Endothelial cell of umbilical vein (primary cell): ENCODE measurements at regions not wholly inside any gene's neighbourhood (a gene's known extent, or its start where the extent isn't known, plus 50 kb on each side); places are given as distances from the start of the nearest gene placed in this dataset.

Source experiments
- BruUV-seq: library from RNA; stranded (reverse); fragments of 400-500 nt; replicated peaks from 2 replicates; lab custom pipeline; 2021; lab: Mats Ljungman, UMichigan
- CTCF ChIA-PET: fragments of 300-600, 350-600 bp; sonication (Branson Sonifier 250); formaldehyde crosslinking; loops from one replicate; lab custom pipeline; 2021; ENCODE audit warnings: antibody characterized with exemption, inconsistent platforms; lab: Charles Lee
- POLR2A ChIA-PET: fragments of 300-600, 350-600 bp; sonication (Branson Sonifier 250); formaldehyde crosslinking; loops from one replicate; lab custom pipeline; 2021; ENCODE audit warnings: antibody characterized with exemption, inconsistent platforms; lab: Charles Lee
- DNase-seq: peaks from one replicate; pipeline ENCODE4 v3.0.0-alpha.2; 2011; ENCODE audit warnings: low read depth, low spot score
- FAIRE-seq: peaks from 2 replicates; lab custom pipeline; 2011; peaks lifted over from hg19 to GRCh38; lab: Jason Lieb, UNC
- H2AFZ ChIP-seq: 2 replicates; pipeline ENCODE4 v1.6.0; 2012; ENCODE audit warnings: low read depth, low read length, control low read depth, inconsistent platforms
- H3K27ac ChIP-seq: 2 replicates; pipeline ENCODE4 v1.5.1; 2011; ENCODE audit warnings: low read depth, mild to moderate bottlenecking, control low read depth, low read length, moderate library complexity; ENCODE audit not compliant: insufficient read depth
- H3K27me3 ChIP-seq, 2 experiments: 2 replicates each; pipeline versions ENCODE4 v1.6.0 to v1.6.1; 2011; ENCODE audit warnings: low read length in 2 of 2, mixed read lengths in 1 of 2; ENCODE audit not compliant: control insufficient read depth in 2 of 2, insufficient read depth in 2 of 2
- H3K36me3 ChIP-seq, 2 experiments: 2 replicates in 1 of 2; 3 replicates in 1 of 2; pipeline ENCODE4 v1.5.1; 2011; ENCODE audit warnings: low read length in 2 of 2, mild to moderate bottlenecking in 1 of 2, moderate library complexity in 1 of 2; ENCODE audit not compliant: control insufficient read depth in 2 of 2, insufficient read depth in 2 of 2; ENCODE audit errors: extremely low read depth in 1 of 2
- H3K4me1 ChIP-seq: 3 replicates; pipeline ENCODE4 v1.5.1; 2011; ENCODE audit warnings: mild to moderate bottlenecking, low read length; ENCODE audit not compliant: control insufficient read depth, insufficient read depth; ENCODE audit errors: extremely low read depth
- H3K4me2 ChIP-seq: 2 replicates; pipeline ENCODE4 v1.6.1; 2011; ENCODE audit warnings: low read length, control low read depth, mixed read lengths; ENCODE audit not compliant: insufficient read depth
- H3K4me3 ChIP-seq, 3 experiments: fragments of 200-600 bp in 1 of 3; sonication (generic), shearing (Covaris generic) in 1 of 3; replicated peaks in 1 of 3; 2 replicates each; pipeline ENCODE4 v1.5.1; 2011 to 2016; ENCODE audit warnings: control low read depth in 3 of 3, low read length in 3 of 3, mild to moderate bottlenecking in 2 of 3, inconsistent platforms in 1 of 3, low read depth in 1 of 3, moderate library complexity in 1 of 3; ENCODE audit not compliant: insufficient read depth in 1 of 3
- H3K79me2 ChIP-seq: 2 replicates; pipeline ENCODE4 v1.6.0; 2012; ENCODE audit warnings: low read length, inconsistent platforms; ENCODE audit not compliant: control insufficient read depth, insufficient read depth
- H3K9ac ChIP-seq: replicated peaks from 2 replicates; pipeline ENCODE3; 2011; ENCODE audit warnings: low read length, control low read depth; ENCODE audit not compliant: insufficient read depth; ENCODE audit errors: extremely low read depth
- H3K9me1 ChIP-seq: replicated peaks from 3 replicates; pipeline ENCODE4 v1.6.0; 2011; ENCODE audit warnings: mild to moderate bottlenecking, low read length; ENCODE audit not compliant: control insufficient read depth, insufficient read depth; ENCODE audit errors: extremely low read depth
- H3K9me3 ChIP-seq: replicated peaks from 2 replicates; pipeline ENCODE4 v1.5.1; 2012; ENCODE audit warnings: low read length, inconsistent platforms; ENCODE audit not compliant: control insufficient read depth, insufficient read depth
- H4K20me1 ChIP-seq: replicated peaks from 2 replicates; pipeline ENCODE3; 2011; ENCODE audit warnings: mild to moderate bottlenecking, low read length; ENCODE audit not compliant: control insufficient read depth, insufficient read depth; ENCODE audit errors: extremely low read depth
- CTCF ChIP-seq, 2 donors: IDR thresholded peaks; 1 replicate in 1 of 2; 2 replicates in 1 of 2; pipeline ENCODE4 v1.5.1; 2011; ENCODE audit warnings: low read length in 2 of 2, mild to moderate bottlenecking in 2 of 2, moderate library complexity in 2 of 2, control low read depth in 1 of 2, inconsistent platforms in 1 of 2, low read depth in 1 of 2; ENCODE audit not compliant: insufficient read depth in 1 of 2; ENCODE audit errors: extremely low read depth in 1 of 2
- EZH2 ChIP-seq: IDR thresholded peaks from 2 replicates; pipeline ENCODE4 v1.6.1; 2012; ENCODE audit warnings: borderline replicate concordance, low read depth, mild to moderate bottlenecking, moderate library complexity, low read length, inconsistent platforms; ENCODE audit not compliant: severe bottlenecking
- FOS ChIP-seq: IDR thresholded peaks from 2 replicates; pipeline ENCODE4 v1.6.1; 2011; ENCODE audit warnings: mild to moderate bottlenecking, low read length, moderate library complexity, borderline replicate concordance; ENCODE audit not compliant: insufficient read depth
- GATA2 ChIP-seq: IDR thresholded peaks from 2 replicates; pipeline ENCODE4 v1.7.0; 2011; ENCODE audit warnings: low read depth, mild to moderate bottlenecking, moderate library complexity, mixed read lengths, low read length; ENCODE audit not compliant: insufficient read length, insufficient read depth
- JUN ChIP-seq: IDR thresholded peaks from 2 replicates; pipeline ENCODE4 v1.6.1; 2011; ENCODE audit warnings: borderline replicate concordance, low read depth; ENCODE audit not compliant: insufficient read length, insufficient read depth
- POLR2A ChIP-seq: IDR thresholded peaks from 2 replicates; pipeline ENCODE4 v1.6.1; 2012; ENCODE audit warnings: low read depth, mild to moderate bottlenecking, control low read depth, low read length
- POLR2AphosphoS5 ChIP-seq: IDR thresholded peaks from 2 replicates; pipeline ENCODE4 v1.6.1; 2012; ENCODE audit warnings: low read depth, mild to moderate bottlenecking, control low read depth, low read length, moderate library complexity; ENCODE audit not compliant: insufficient read depth
- dilution Hi-C: fragments of 300-500 bp; cut with MboI; formaldehyde crosslinking; loops from one replicate; pipeline ENCODE4 v1.15.0; 2019; ENCODE audit warnings: low sequenced_read_pairs; ENCODE audit not compliant: extremely low pct_ligation_motif_present
- intact Hi-C: fragments of 100-400 bp; cut with micrococcal nuclease; formaldehyde crosslinking; loops from one replicate; pipeline ENCODE4 v1.10.0; 2022

- Histone ChIP-seq H4K20me1 (no peaks in the 10 kb centered on the region), H3K79me2 (no peaks in the 10 kb centered on the region), H3K36me3 (no peaks in the 10 kb centered on the region), H2AFZ (peak overlapping the region; percentile 36), H3K27me3 (no peaks in the 10 kb centered on the region), H3K4me3 (no peak overlapping the region), H3K9ac (no peak overlapping the region), H3K27ac (no peak overlapping the region), H3K4me2 (peak overlapping the region; percentile 53), H3K9me3 (no peaks in the 10 kb centered on the region), H3K9me1 (no peaks in the 10 kb centered on the region), H3K4me1 (peaks cover 2% of the 10 kb centered on the region)
- peak; percentile 33 for DNase-seq
- intact Hi-C loops (no loop called here), dilution Hi-C loops (no loop called here)
- CTCF ChIA-PET = no interaction called here
- POLR2A ChIA-PET = no interaction called here
- no peak for FAIRE-seq
- BruUV-seq = no TSS peak
- TF ChIP-seq JUN (no peak), EZH2 (no peak), POLR2A (no peak), CTCF (IDR thresholded peaks at IDR 0.05; ENCODE audit: extremely low read depth in 1 of 2, insufficient read depth in 1 of 2, low read depth in 1 of 2, low read length in 2 of 2) (no peak), POLR2AphosphoS5 (no peak), FOS (no peak)
Measured at GRCh38 chr7:109893231-109893630, 1197.7 kb upstream of the LRRN3 start.

GRCh38 chr7:109895536-109895935 lies 1195.4 kb upstream of the LRRN3 start:
- dilution Hi-C loops = no loop called here
- H3K9me3 ChIP-seq = no peaks in the 10 kb centered on the region
- CTCF ChIA-PET = no interaction called here
- no peaks in the 10 kb centered on the region for H3K36me3 ChIP-seq
- no peak overlapping the region for H3K27ac ChIP-seq
- no peak overlapping the region for H3K4me2 ChIP-seq
- no peak for FAIRE-seq
- no peak for DNase-seq
- no peaks in the 10 kb centered on the region for H3K27me3 ChIP-seq
- H3K9ac ChIP-seq = no peak overlapping the region
- H3K9me1 ChIP-seq = no peaks in the 10 kb centered on the region
- H4K20me1 ChIP-seq = no peaks in the 10 kb centered on the region
- TF ChIP-seq GATA2 = no peak
- no peak overlapping the region for H2AFZ ChIP-seq
- H3K4me1 ChIP-seq = peaks cover 2% of the 10 kb centered on the region
- intact Hi-C loops = no loop called here
- no peaks in the 10 kb centered on the region for H3K79me2 ChIP-seq
- BruUV-seq = no TSS peak
- POLR2A ChIA-PET = no interaction called here
- no peak overlapping the region for H3K4me3 ChIP-seq
